ENCODE measurements at regions not wholly inside any gene's neighbourhood (a gene's known extent, or its start where the extent isn't known, plus 50 kb on each side); places are given as distances from the start of the nearest gene placed in this dataset.

DNA sequence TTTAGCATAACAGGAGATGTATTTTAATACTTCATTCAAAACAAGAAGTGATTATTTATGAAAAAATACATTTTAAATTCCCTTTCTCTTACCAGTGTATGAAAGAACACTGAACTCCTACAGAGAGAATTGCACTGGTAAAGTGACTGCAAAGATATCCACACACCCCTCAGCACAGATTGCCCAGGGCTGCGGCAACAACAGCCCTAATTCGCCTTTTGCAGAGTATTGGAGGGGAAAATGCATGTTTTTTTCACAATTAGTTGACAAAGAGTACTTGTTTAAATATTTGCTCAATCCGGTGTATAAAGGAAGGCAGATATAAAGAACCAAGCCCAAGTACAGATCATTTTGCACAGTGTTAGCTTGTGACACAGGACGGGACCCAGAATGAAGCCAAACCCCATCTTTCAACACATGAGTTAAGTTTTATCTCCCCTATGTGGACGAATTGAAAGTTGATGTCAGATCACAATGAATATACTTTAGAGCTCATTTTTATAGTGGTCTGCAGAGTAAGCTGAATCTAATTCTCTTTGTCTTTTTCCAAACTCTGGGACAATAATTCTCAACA is 551.4 kb upstream of the IGFBP7 start:
- DNase-seq: no peak

DNA sequence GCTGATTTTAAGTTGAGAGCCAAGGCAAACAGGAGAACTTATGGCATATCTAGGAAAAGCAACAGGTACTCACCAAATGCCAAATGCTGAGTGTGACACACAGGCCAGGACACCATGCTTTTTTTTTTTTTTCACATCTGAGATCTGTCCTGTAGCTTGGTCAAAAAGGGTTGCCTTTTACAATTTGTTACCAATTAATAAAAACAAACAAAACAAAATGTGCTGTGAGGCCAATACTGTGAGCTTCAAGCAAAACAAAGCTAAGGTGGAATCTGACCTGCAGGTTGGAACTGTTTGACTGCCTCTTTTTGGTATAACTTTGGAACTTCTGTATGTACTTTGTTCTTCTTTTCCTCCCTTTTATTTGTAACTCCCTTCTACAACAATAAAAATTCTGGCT is 548.5 kb upstream of the IGFBP7 start:
- DNase-seq: no peak

DNA sequence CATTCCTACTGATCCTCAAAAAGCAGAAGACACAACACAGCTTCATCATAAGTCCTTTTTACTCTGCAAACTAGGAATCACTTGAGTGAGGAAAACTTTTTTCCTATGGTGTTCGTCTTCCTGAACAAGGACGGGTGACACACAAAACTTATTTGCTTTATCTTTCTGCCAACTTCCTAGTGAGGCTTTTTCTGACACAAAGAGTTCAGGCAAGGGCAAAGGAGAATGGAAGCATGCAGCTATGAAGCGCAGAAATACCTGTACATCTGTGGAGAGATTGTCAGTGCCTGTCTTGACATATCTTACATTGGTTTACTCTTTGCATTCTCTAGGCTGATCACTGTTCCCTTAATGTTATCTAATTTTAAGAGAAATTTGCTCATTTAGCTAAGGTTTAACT is 548.0 kb upstream of the IGFBP7 start:
- no peak for DNase-seq

DNA sequence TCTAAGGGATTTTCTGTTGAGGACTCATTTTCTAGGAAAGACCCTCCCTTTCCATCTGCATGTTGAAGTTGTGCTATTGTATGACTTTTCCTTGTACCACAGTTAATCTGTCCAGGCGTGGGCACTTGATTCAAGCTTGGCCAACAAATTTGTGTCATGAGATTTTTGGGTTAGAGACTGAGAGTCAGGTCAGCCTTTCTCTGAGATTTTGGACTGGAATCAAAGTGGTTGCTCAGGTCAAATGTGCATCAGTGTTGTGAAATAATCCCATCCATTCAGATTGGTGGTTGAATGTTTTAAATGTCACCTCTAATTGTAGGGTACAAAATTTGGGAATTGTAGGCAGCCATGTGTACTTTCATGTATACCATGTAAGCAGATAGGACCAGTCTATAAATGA is 545.2 kb upstream of the IGFBP7 start:
- no peak for DNase-seq

DNA sequence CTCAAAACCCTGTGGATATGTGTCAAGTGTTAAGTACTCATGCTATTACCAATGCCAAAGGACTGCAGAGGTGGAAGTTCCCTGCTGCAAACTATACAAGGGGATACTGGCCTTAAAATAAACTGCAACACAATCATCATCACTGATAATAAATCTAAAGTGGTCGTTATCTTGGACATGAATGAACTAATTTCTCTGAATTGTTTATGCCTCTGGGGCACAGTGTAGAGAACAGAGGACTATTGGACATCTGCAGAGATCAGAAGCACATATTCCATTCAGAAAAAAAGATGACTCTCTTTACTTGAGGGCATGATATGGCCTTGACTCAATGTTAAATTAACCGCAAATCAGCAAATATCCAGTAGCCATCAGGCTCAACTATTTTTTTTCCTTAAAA is 542.6 kb upstream of the IGFBP7 start:
- DNase-seq: no peak

DNA sequence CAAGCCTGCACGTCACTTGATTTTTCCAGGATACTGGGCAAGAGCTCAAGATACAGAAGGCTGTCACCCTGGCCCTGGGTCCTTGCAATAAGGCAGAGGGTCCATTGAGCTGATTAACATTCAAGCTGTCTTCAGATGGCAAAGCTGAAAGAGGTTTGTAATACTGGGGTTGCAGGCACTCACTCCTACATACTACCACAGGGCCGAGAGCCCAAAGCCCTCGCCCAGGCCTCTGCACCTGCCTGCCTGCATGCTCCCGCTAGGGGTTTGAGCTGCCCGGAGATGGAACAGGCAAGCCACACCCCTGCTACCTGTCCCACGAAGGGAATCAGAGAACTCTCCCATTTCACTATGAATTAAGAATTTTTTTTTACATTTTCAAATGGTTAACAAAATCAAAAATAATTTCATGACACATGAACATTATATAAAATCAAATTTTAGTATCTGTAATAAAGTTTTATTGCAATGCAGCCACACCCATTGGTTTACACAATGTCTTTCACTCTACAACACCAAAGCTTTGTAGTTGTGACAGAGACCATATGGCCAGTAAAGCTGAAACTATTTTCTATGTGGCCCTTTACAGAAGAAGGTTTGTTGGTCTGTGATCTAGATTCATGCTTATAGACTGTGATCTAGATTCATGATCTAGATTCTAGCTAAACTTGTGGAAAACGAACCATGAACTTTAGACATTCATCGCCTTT is 530.4 kb upstream of the IGFBP7 start:
- DNase-seq: no peak

DNA sequence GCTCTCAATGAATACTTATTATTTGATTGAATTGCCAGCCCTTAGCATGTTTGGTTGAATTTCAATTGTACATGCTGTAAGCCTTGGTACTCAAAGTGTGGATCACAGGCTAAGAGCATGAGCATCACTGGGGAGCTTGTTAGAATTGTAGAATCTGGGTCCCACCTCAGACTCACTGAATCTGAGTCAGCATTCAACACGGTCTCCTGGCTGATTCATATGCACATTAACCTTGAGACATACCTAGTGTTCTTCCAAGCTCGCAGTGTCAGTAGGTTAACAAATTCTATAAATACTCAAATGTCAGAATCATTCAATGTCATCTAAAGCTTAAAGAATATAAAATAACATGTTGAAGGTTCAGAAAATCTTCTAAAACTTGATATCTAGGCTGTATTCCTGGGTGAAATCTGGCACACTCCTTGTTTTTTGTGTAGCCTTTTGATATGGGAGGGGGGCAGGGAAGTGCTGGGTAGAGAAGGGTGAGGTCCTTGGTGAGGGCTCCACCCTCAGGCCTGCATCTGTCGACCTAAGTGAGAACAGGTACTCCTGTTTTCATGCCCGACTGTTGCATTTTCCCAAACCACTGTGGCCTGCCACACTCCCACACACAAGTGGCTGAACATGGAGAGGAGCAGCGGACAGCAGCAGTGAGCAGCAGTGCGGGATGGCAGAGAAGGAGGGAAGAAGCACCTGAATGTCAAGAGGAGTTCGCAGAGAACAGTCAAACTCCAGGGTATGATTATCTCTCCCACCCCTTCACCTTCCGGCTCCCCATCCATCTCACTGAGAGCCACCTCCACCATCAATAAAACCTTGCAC is 529.6 kb upstream of the IGFBP7 start:
- no peak for DNase-seq

DNA sequence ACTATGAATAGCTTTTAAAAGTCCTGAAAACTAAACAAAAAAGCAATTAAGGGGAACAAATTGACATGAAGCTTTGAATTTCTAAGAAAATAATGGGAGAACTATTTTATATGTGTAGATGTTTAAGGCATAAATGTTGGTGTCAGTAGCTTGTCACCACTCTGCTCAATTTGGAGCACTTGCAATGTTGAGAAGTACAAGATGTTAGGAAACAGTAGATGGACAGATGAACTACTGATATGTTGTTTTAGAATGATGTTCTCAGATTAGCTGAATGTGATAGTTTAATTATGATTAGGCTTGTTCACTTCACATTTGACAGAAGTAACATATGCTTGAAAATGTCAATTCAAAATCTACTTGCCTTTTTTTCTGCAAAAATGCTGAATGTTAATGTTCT is 525.7 kb upstream of the IGFBP7 start:
- no peak for DNase-seq

DNA sequence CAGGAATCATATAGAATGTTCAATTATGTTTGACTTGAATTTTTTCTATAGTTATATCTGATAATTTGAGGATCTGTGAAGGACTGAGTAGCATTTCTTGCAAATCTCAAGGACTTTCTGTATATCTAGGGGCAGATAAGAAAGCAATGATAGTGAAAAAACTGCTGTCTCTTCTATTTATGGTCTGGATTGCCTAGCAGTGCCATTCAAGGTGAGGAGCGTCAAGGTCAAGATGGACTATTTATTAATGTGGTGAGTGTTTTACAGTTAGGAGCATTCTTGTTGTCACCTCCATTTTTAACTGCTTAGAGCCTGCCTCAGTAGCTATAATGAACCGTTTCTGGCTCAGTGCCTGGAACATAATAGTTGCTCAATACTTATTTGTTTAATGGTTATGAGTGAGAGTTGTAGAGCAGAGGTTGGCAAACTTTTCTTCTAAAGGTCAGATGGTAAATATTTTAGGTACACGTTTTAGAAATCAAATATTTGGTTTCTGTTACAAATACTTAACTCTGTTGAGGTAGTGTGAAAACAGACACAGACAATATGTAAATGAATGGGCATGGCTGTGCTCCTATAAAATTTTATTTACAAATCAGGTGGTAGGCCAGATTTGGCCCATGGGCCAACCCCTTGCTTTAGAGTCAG is 523.2 kb upstream of the IGFBP7 start:
- no peak for DNase-seq

DNA sequence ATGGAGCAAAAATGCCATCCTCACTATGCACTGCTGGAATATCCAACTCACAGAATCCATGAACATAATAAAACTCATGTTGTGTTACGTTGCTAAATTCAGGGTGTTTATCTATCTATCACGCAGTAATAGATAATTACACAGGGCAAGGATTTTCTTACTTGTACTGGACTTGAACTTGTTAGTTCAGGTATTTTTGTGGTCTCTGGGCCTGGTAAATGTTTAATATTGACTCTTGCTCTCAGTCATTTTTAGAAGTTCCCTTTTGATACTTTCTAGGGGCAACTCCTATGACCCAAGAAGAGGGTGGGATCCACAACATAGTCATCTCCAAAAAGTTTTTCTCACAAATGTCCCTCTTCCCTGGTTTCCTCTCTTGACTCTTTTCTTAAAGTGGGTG is 522.4 kb upstream of the IGFBP7 start:
- no peak for DNase-seq

DNA sequence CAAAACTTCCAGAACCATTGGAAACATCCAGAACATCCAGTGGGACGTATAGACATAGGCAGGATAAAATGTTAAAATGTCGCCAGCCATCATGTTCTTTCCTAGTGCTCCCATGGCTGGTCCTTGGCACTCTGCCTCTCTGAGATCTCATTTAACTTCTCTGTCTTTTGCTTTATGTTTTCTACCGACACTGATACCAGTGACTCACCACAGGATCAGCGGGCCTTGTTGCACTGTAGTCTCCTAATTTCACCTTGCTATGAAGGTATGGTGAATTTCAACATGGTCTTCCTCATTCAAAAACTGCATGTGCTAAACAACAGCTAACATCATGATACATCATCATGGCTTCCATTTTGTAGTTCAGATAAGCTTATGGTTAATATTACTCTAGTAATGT is 521.0 kb upstream of the IGFBP7 start:
- DNase-seq: no peak

DNA sequence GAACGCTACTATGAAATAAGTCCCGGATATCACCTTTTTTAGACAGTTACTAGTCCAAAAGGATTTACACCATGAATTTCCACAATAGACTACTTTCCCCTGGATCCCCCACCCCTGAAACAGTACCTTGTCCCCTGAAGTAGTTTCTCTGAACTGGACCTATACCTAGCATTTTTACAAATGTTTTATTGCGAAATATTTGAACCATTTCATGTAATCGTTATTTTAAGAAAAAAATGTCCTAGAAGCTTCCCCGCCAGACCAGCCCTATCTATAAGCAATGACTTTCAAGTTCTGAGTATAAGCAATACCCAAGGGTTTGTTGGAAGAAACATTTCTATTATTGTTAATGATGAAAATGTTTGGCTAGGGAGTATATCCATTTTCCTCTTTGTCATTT is 517.8 kb upstream of the IGFBP7 start:
- DNase-seq: no peak

DNA sequence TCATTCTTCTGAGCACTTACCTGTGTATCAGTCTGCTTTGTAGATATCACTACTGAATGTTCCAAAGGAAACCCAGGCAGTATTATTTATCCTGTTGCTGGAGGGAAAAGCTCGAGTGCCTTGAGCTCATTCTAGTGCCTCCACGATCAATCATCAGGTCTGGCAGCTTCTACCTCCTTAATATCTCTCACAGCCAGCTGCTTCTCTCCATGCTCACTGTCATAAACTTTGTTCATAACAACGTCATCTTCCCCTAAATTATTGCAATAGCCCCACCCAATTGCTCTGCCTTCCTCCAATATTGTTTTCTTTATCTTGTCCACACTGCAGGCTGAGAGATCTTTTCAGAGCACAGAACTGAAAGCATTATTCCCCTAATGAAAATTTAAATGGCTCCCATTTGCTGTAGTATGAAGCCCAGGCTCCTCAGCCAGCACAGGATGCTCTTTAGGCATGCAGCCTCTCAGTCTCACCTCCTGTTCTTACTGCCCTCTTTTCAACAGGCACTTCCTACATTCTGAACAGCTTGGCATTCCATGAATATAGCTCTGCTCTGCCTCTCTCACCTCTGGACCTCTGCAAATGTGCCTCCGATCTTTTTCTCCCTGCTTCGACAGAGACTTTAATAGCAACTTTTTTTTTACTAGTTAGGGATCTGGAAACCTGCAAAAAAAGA is 504.2 kb upstream of the IGFBP7 start:
- no peak for DNase-seq

DNA sequence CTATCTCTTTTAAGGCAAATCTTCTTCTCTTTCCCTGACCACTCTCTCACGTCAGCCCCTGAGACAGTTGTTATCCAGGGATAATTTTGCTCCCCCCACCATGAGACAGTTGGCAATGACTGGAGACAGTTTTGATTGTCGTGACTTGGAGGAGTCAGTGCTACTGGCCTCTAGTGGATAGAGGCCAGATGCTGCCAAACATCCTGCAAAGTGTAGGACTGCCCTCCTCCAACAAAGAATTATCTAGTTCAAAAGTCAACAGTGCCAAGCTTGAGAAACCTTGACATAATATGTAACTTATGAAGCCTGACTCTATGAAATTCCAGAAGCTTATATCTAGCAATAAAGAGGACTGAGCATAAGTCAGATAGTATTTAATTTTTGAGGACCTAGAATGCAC is 502.1 kb upstream of the IGFBP7 start:
- DNase-seq: no peak

DNA sequence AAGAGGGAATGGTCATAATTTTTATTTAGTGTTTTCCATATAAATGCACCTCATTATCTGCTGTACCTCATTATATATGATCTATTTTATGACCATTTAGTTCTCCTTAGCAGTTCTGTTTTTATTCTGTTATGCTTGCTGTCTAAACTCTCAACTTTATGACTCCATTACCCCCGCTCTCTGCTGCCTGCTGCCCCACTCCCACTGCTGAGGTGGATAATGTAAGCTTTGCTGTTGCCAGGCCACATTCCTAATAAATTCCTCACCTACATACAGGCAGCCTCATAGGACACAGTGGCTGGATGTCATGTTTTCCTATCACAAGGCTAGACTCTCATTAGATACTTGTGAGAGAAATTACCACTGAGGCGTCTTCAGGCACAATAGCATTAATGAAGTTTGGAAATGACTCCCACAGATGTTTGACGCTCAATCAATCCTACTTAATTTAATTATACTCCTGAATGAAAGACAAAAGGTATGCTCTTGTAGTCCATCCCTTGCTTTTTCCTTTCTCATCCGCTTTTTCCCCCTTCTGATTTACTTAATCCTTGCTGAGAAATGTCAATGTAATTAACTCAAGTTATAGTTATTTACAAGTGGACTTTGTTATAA is 497.5 kb upstream of the IGFBP7 start:
- no peak for DNase-seq

DNA sequence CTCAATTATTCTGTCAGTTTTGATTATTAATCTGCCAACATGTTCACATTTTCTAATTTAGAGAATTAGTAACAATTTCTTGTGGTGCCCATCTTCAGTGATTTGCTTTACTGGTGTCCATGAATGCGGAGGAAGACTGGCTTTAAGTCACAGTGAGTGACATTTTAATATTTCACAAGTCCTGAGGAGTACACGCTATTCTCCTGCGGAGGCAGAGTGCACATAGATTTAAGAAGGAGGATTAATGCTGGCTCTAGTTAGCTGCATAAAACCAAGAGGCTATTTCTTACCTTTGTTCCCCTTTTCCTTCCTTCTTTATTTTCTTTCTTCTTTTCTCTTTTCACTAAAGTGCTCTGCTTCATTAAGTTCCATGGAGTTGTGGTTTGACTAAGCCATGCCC is 495.2 kb upstream of the IGFBP7 start:
- no peak for DNase-seq

DNA sequence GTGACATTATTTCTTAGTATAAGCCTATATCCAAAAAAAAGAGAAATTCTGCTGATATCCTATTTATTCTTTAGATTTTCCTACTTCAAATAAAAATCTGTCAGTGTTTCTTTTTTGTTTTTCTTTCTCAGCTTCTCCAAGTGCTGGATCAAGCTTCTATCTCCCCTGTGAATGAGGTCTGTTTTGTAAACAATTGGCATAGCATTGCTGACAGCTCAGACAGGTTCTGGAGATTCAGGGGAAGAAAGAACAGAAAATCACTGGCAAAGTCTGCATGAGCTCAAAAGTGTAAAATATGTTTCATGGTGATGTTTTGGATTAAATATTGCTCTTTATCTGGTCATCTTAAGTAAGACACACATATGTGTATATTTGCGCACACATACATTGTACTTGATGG is 492.0 kb upstream of the IGFBP7 start:
- DNase-seq: no peak

DNA sequence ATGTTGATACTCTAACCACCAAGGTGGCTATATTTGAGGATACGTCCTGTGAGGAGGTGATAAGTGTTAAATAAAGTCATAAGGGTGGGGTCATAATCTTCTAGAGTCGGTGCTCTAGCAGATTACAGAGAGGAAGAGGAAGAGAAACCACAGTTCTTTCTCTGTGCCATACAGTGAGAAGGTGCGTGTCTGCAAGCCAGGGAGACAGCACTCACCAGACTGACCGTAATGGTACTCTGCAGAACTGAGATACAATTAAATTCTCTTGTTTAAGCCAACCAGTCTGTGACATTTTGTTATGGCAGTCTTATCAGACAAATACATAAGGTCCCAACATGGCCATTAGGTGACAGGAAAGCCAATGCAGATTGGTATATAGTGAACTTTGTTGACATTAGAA is 480.9 kb upstream of the IGFBP7 start:
- DNase-seq: no peak

DNA sequence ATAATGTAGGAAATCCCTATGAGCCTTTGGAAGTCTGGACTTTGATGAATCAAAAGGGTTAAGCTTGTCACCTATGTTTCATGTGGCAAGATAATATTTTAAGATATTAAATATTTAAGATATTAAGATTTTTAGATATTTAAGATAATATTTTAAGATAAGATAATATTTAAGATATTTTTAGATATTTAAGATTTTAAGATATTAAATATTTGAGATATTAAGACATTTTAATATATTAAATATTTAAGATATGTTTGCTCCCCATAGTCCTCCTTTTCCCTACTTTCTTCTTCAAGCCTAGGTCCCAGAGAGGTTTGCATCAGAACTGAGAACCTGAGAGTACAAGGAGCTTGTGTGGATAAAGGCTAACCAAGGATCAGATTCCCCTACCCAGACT is 478.4 kb upstream of the IGFBP7 start:
- no peak for DNase-seq

DNA sequence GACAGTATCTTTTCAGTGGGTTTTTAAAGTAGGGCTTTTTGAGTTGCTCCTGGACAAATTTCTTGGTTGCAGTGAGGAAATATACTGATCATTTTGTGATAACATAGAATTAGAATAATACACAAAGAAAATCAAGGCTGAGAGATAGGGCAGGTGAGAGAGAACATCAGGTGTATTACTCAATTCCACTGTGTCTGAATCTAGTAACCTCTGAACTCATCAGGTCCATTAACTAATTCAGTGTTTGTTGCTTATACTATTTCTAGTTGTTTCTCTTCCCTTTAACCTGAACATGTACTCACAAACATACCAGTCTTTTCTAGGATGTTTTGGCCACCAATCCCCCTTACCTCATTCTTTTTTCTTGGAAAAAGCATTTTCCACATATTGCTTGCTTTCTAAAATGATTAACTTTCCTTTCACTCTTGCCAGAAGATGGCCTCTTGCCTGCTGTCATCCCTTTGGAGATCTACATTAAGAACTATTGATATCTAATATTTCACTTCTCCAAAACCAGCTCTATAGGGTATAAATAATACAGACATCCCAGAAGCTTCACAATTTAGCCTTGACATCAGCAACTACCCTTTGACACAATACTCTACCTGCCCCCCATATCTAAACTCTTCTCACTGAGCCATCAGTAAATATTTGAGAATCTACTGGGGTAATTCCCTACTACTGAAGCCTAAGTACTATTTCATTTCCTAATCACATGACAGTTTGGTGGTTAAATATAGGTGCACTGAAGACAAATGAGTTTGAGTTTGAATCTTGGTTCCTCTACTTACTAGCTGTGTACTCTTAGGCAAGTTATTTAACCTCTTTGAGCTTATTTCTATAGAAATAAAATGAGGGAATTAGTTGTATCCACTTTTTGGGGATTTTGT is 470.8 kb upstream of the IGFBP7 start:
- no peak for DNase-seq

DNA sequence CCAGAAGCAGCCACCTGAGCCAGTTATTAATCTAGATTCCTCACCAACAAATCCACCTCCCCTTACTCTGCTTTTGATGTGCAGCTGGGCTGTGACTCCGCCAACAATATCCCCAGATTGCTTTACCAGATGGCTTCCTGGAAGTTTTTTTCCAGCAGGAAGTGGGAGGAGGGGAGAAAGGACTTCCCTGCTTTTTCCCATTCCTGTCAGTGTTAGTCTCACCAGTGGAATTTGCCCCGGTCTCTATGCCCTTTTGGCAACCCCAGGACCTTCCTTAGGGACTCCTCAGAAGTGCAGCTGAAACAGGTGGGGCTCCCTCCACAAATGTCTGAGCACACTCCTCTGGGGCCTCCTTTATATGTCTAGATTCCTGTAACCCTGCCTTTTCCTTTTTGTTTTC is 465.2 kb upstream of the IGFBP7 start:
- no peak for DNase-seq

All from bone marrow (tissue), 2 donors.